ENCODE measurements at regions not wholly inside any gene's neighbourhood (a gene's known extent, or its start where the extent isn't known, plus 50 kb on each side); places are given as distances from the start of the nearest gene placed in this dataset.

- TF ChIP-seq, protein P1, sequence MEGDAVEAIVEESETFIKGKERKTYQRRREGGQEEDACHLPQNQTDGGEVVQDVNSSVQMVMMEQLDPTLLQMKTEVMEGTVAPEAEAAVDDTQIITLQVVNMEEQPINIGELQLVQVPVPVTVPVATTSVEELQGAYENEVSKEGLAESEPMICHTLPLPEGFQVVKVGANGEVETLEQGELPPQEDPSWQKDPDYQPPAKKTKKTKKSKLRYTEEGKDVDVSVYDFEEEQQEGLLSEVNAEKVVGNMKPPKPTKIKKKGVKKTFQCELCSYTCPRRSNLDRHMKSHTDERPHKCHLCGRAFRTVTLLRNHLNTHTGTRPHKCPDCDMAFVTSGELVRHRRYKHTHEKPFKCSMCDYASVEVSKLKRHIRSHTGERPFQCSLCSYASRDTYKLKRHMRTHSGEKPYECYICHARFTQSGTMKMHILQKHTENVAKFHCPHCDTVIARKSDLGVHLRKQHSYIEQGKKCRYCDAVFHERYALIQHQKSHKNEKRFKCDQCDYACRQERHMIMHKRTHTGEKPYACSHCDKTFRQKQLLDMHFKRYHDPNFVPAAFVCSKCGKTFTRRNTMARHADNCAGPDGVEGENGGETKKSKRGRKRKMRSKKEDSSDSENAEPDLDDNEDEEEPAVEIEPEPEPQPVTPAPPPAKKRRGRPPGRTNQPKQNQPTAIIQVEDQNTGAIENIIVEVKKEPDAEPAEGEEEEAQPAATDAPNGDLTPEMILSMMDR (IDR thresholded peaks at IDR 0.05; ENCODE audit: borderline replicate concordance, extremely low read depth, low read length, poor library complexity, severe bottlenecking) = no peak
- no peak for TF ChIP-seq EZH2 (IDR thresholded peaks at IDR 0.05; ENCODE audit: borderline replicate concordance, low read depth, low read length, severe bottlenecking)
Observed at GRCh38 chr13:104143760-104144416, 1077.7 kb upstream of the SLC10A2 start.
